ENCODE measurements at regions not wholly inside any gene's neighbourhood (a gene's known extent, or its start where the extent isn't known, plus 50 kb on each side); places are given as distances from the start of the nearest gene placed in this dataset.

DNA sequence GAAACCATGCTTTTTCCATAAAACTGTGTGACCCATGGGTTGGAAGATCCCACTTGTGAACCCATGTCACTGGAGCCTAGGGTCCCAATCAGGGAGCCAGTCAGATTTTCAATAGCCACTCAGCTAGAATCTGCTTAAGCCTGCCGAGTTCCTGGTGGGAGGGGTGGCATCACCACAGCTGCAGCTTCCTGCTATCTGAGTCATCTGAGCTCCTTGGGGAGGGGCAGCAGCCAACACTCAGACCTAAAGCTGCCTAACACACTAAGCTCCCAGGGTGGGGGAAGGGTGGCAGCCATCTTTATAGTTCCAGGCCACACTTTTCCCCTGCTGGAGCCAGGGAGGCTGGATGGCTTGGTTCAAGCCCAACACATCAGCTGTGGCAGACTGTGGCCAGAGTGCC lies 350.1 kb downstream of the C4orf33 start:
- Histone ChIP-seq H3K27ac (no peak overlapping the region), H3K79me2 (no peaks in the 10 kb centered on the region), H3K4me1 (ENCODE audit: insufficient read depth) (no peaks in the 10 kb centered on the region), H4K20me1 (ENCODE audit: insufficient read depth, poor library complexity, severe bottlenecking) (no peaks in the 10 kb centered on the region), H3K4me2 (no peak overlapping the region), H3K27me3 (no peaks in the 10 kb centered on the region), H3K36me3 (replicated peaks; ENCODE audit: insufficient read depth, low read depth) (no peaks in the 10 kb centered on the region), H3K4me3 (no peak overlapping the region), H3K9me2 (replicated peaks; ENCODE audit: insufficient read depth) (no peaks in the 10 kb centered on the region), H3K9me3 (ENCODE audit: low read depth) (no peaks in the 10 kb centered on the region), H2AFZ (no peak overlapping the region)
- WGBS (ENCODE audit: low lambda C conversion rate, missing lambda C conversion rate) = 73% methylated on average over 1 of the region's 1 CpG
- DNase-seq (ENCODE audit: low spot score) = no peak
- TF ChIP-seq CTCF (IDR thresholded peaks at IDR 0.05; ENCODE audit: poor library complexity) = no peak
- no peak for TF ChIP-seq EZH2 (IDR thresholded peaks at IDR 0.05; ENCODE audit: borderline replicate concordance)
- TF ChIP-seq EZH2phosphoT487 (IDR thresholded peaks at IDR 0.05; ENCODE audit: low read depth, severe bottlenecking, unreplicated experiment) = no peak

DNA sequence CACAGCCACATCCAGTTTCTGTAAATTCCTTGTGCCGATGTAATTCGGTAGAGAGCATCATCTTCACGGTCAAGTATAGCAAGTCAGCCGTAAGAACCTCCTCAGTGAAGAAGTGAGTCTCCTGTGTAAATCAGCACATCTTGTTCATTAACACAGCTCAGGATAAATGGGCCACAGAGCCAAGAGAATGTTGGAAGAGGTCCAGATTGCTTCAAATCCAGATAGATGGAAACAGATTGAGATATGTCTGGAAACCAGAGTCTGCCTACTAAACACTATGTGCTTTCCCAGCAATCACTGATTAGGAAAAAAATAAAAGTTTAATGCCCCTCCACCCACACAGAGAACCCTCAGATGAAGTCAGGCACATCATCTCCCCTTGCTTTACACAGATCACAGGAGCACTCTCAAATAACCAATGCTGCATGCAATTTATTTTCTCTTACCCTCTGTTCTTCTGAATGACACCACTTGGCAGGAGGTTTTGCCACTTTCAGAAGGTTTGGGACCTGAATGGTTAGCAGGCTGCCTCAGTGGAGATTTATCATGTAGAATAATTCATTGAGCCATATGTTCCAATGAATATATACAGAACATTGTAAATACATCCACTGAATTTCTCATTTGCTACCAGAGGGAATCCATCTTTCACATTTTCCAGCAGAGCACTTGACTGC lies 357.7 kb downstream of the C4orf33 start:
- no peaks in the 10 kb centered on the region for H4K20me1 ChIP-seq (ENCODE audit: insufficient read depth, poor library complexity, severe bottlenecking)
- no peak overlapping the region for H2AFZ ChIP-seq
- 89% methylated on average over 4 of the region's 4 CpGs for WGBS (ENCODE audit: low lambda C conversion rate, missing lambda C conversion rate)
- no peak overlapping the region for H3K27ac ChIP-seq
- TF ChIP-seq CTCF (IDR thresholded peaks at IDR 0.05; ENCODE audit: poor library complexity) = no peak
- TF ChIP-seq EZH2phosphoT487 (IDR thresholded peaks at IDR 0.05; ENCODE audit: low read depth, severe bottlenecking, unreplicated experiment) = no peak
- no peak for TF ChIP-seq EZH2 (IDR thresholded peaks at IDR 0.05; ENCODE audit: borderline replicate concordance)
- no peaks in the 10 kb centered on the region for H3K79me2 ChIP-seq
- no peaks in the 10 kb centered on the region for H3K4me1 ChIP-seq (ENCODE audit: insufficient read depth)
- H3K9me3 ChIP-seq (ENCODE audit: low read depth) = no peaks in the 10 kb centered on the region
- no peaks in the 10 kb centered on the region for H3K27me3 ChIP-seq
- H3K4me2 ChIP-seq = no peak overlapping the region
- no peaks in the 10 kb centered on the region for H3K9me2 ChIP-seq (replicated peaks; ENCODE audit: insufficient read depth)
- H3K36me3 ChIP-seq (replicated peaks; ENCODE audit: insufficient read depth, low read depth) = no peaks in the 10 kb centered on the region
- no peak for DNase-seq (ENCODE audit: low spot score)
- H3K4me3 ChIP-seq = no peak overlapping the region

- Histone ChIP-seq H3K79me2 (no peaks in the 10 kb centered on the region), H3K27ac (no peak overlapping the region), H2AFZ (no peak overlapping the region), H3K4me1 (ENCODE audit: insufficient read depth) (no peaks in the 10 kb centered on the region), H3K36me3 (replicated peaks; ENCODE audit: insufficient read depth, low read depth) (no peaks in the 10 kb centered on the region), H3K4me2 (no peak overlapping the region), H4K20me1 (ENCODE audit: insufficient read depth, poor library complexity, severe bottlenecking) (no peaks in the 10 kb centered on the region), H3K9me3 (ENCODE audit: low read depth) (no peaks in the 10 kb centered on the region), H3K27me3 (no peaks in the 10 kb centered on the region), H3K4me3 (no peak overlapping the region), H3K9me2 (replicated peaks; ENCODE audit: insufficient read depth) (no peaks in the 10 kb centered on the region)
- no peak for DNase-seq (ENCODE audit: low spot score)
- 91% methylated on average over 1 of the region's 1 CpG for WGBS (ENCODE audit: low lambda C conversion rate, missing lambda C conversion rate)
- no peak for TF ChIP-seq EZH2phosphoT487 (IDR thresholded peaks at IDR 0.05; ENCODE audit: low read depth, severe bottlenecking, unreplicated experiment)
- TF ChIP-seq CTCF (IDR thresholded peaks at IDR 0.05; ENCODE audit: poor library complexity) = no peak
- TF ChIP-seq EZH2 (IDR thresholded peaks at IDR 0.05; ENCODE audit: borderline replicate concordance) = no peak
Measured at GRCh38 chr4:129455482-129455881, 359.5 kb downstream of the C4orf33 start.

Measured in hepatocyte (in vitro differentiated cells).